Astrocyte (in vitro differentiated cells and primary cell): ENCODE measurements at regions not wholly inside any gene's neighbourhood (a gene's known extent, or its start where the extent isn't known, plus 50 kb on each side); places are given as distances from the start of the nearest gene placed in this dataset.

Experiments used
- EZH2 ChIP-seq: IDR thresholded peaks from 2 replicates; pipeline ENCODE4 v1.6.1; 2012; ENCODE audit warnings: mild to moderate bottlenecking, low read length, inconsistent platforms; ENCODE audit not compliant: insufficient read depth
- TF ChIP-seq, protein P1 (sequence below): IDR thresholded peaks from 2 replicates; pipeline ENCODE4 v1.5.1; 2011; ENCODE audit warnings: low read depth, mild to moderate bottlenecking, inconsistent platforms, low read length, moderate library complexity; ENCODE audit not compliant: insufficient read depth

DNA sequence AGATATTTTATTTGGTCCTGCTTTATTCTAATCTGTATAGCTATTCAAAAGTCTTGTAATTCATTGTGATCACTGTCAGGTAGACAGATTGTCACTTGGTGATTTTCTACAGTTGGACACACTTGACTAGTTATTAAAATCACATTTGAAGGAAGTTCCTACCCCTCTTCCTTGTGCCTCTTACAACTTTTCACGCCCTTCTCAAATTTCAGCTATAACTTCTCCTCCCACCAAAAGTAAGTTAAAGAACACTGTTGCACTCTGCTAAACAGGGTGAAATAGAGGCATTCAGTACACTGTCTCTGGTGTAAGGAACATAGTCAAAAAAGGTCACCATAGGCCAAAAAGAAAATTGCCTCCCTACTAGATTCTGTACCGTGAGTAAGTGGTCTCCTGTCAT is 142.1 kb upstream of the POU5F2 start:
- TF ChIP-seq, protein P1, sequence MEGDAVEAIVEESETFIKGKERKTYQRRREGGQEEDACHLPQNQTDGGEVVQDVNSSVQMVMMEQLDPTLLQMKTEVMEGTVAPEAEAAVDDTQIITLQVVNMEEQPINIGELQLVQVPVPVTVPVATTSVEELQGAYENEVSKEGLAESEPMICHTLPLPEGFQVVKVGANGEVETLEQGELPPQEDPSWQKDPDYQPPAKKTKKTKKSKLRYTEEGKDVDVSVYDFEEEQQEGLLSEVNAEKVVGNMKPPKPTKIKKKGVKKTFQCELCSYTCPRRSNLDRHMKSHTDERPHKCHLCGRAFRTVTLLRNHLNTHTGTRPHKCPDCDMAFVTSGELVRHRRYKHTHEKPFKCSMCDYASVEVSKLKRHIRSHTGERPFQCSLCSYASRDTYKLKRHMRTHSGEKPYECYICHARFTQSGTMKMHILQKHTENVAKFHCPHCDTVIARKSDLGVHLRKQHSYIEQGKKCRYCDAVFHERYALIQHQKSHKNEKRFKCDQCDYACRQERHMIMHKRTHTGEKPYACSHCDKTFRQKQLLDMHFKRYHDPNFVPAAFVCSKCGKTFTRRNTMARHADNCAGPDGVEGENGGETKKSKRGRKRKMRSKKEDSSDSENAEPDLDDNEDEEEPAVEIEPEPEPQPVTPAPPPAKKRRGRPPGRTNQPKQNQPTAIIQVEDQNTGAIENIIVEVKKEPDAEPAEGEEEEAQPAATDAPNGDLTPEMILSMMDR, result no peak
- no peak for TF ChIP-seq EZH2
